ENCODE measurements at regions not wholly inside any gene's neighbourhood (a gene's known extent, or its start where the extent isn't known, plus 50 kb on each side); places are given as distances from the start of the nearest gene placed in this dataset.
"Not testable (repeated sequence)": the region's sequence is repeated elsewhere in the genome, so short reads cannot be mapped to it uniquely, and the experiment has no call there.

- no peak for FAIRE-seq
Observed at GRCh38 chr4:43435291-43435690, 542.8 kb downstream of the GRXCR1 start.

GRCh38 chr4:43452948-43453347 is 560.4 kb downstream of the GRXCR1 start:
- FAIRE-seq: no peak

GRCh38 chr4:43456383-43456782 is 563.9 kb downstream of the GRXCR1 start:
- FAIRE-seq: no peak

GRCh38 chr4:43457866-43458265 is 565.4 kb downstream of the GRXCR1 start:
- FAIRE-seq: no peak

GRCh38 chr4:43458293-43458692 is 565.8 kb downstream of the GRXCR1 start:
- no peak for FAIRE-seq

GRCh38 chr4:43471950-43472349 is 579.4 kb downstream of the GRXCR1 start:
- no peak for FAIRE-seq

GRCh38 chr4:43481526-43481925 is 589.0 kb downstream of the GRXCR1 start:
- FAIRE-seq: no peak

GRCh38 chr4:43485196-43485595 is 592.7 kb downstream of the GRXCR1 start:
- no peak for FAIRE-seq

GRCh38 chr4:43496188-43496587 is 603.7 kb downstream of the GRXCR1 start:
- FAIRE-seq: no peak

- FAIRE-seq: no peak
Observed at GRCh38 chr4:43496602-43497001, 604.1 kb downstream of the GRXCR1 start.

GRCh38 chr4:43505823-43506222 is 613.3 kb downstream of the GRXCR1 start:
- FAIRE-seq: not testable (repeated sequence)

GRCh38 chr4:43512253-43512652 is 619.7 kb downstream of the GRXCR1 start:
- no peak for FAIRE-seq

GRCh38 chr4:43525646-43526045 is 633.1 kb downstream of the GRXCR1 start:
- no peak for FAIRE-seq

GRCh38 chr4:43547561-43547960 is 655.0 kb downstream of the GRXCR1 start:
- FAIRE-seq: no peak

GRCh38 chr4:43550981-43551627 is 658.6 kb downstream of the GRXCR1 start:
- FAIRE-seq: no peak

- FAIRE-seq: no peak
Observed at GRCh38 chr4:43556262-43556661, 663.7 kb downstream of the GRXCR1 start.

- no peak for FAIRE-seq
Observed at GRCh38 chr4:43560047-43560446, 667.5 kb downstream of the GRXCR1 start.

GRCh38 chr4:43564107-43564506 is 671.6 kb downstream of the GRXCR1 start:
- no peak for FAIRE-seq

GRCh38 chr4:43564591-43564990 is 672.1 kb downstream of the GRXCR1 start:
- no peak for FAIRE-seq

GRCh38 chr4:43567644-43568043 is 675.1 kb downstream of the GRXCR1 start:
- FAIRE-seq: no peak

- FAIRE-seq: no peak
Observed at GRCh38 chr4:43586813-43587212, 694.3 kb downstream of the GRXCR1 start.

GRCh38 chr4:43587758-43588157 is 695.2 kb downstream of the GRXCR1 start:
- no peak for FAIRE-seq

GRCh38 chr4:43607400-43607799 is 714.9 kb downstream of the GRXCR1 start:
- FAIRE-seq: no peak

GRCh38 chr4:43607827-43608461 is 715.4 kb downstream of the GRXCR1 start:
- no peak for FAIRE-seq

GRCh38 chr4:43619219-43619618 is 726.7 kb downstream of the GRXCR1 start:
- no peak for FAIRE-seq
